ENCODE measurements at regions not wholly inside any gene's neighbourhood (a gene's known extent, or its start where the extent isn't known, plus 50 kb on each side); places are given as distances from the start of the nearest gene placed in this dataset.

DNA sequence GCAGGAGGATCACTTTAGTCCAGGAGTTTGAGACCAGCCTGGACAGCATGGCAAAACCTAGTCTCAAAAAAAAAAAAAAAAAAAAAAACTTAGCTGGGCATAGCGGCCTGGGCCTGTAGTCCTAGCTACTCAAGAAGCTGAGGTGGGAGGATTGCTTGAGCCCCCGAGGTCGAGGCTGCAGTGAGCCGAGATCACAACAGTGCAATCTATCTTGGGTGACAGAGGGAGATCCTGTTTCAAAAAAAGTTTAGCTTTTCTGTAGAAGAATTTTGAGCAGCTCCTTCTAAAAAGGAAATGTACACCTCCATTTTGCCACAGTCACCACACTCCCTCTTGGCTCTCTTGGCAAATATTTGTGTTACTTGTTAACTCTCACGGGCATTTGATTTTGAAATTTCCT lies 505.8 kb downstream of the DOK5 start:
- intact Hi-C loops (cut with micrococcal nuclease; ENCODE audit: unreplicated experiment) (loop anchor here (5.0 to 10.0 kb wide), 2 partner anchors 286 to 316 kb away; no protein-coding TSS in a partner anchor), in situ Hi-C loops (cut with MboI) (no loop called here)
- H3K4me1 ChIP-seq (ENCODE audit: control insufficient read depth, insufficient read depth, low read length) = no peaks in the 10 kb centered on the region
- no peaks in the 10 kb centered on the region for H4K20me1 ChIP-seq (ENCODE audit: control insufficient read depth, insufficient read depth)
- WGBS (ENCODE audit: insufficient coverage, insufficient replicate concordance, low lambda C conversion rate, missing lambda C conversion rate) = 2% methylated on average over 5 of the region's 5 CpGs
- TF ChIP-seq ASH2L (IDR thresholded peaks at IDR 0.05; ENCODE audit: borderline replicate concordance, low read depth) (no peak), CBX3 (IDR thresholded peaks at IDR 0.05; ENCODE audit: borderline replicate concordance, low read depth) (no peak), DPF2 (IDR thresholded peaks at IDR 0.05) (no peak), NFYA (IDR thresholded peaks at IDR 0.05; ENCODE audit: borderline replicate concordance, low read depth, low read length) (no peak), EP300 (IDR thresholded peaks at IDR 0.05; ENCODE audit: borderline replicate concordance in 1 of 2, control insufficient read depth in 1 of 2, low read depth in 2 of 2, low read length in 2 of 2) (no peak)
- TF ChIP-seq, protein P1, sequence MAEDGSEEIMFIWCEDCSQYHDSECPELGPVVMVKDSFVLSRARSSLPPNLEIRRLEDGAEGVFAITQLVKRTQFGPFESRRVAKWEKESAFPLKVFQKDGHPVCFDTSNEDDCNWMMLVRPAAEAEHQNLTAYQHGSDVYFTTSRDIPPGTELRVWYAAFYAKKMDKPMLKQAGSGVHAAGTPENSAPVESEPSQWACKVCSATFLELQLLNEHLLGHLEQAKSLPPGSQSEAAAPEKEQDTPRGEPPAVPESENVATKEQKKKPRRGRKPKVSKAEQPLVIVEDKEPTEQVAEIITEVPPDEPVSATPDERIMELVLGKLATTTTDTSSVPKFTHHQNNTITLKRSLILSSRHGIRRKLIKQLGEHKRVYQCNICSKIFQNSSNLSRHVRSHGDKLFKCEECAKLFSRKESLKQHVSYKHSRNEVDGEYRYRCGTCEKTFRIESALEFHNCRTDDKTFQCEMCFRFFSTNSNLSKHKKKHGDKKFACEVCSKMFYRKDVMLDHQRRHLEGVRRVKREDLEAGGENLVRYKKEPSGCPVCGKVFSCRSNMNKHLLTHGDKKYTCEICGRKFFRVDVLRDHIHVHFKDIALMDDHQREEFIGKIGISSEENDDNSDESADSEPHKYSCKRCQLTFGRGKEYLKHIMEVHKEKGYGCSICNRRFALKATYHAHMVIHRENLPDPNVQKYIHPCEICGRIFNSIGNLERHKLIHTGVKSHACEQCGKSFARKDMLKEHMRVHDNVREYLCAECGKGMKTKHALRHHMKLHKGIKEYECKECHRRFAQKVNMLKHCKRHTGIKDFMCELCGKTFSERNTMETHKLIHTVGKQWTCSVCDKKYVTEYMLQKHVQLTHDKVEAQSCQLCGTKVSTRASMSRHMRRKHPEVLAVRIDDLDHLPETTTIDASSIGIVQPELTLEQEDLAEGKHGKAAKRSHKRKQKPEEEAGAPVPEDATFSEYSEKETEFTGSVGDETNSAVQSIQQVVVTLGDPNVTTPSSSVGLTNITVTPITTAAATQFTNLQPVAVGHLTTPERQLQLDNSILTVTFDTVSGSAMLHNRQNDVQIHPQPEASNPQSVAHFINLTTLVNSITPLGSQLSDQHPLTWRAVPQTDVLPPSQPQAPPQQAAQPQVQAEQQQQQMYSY (CRISPR knock-in tag; IDR thresholded peaks at IDR 0.05) = no peak
- no peaks in the 10 kb centered on the region for H3K79me2 ChIP-seq (ENCODE audit: control insufficient read depth, insufficient read depth, low read length)
- FAIRE-seq = no peak
- ChIA-PET CTCF (interaction anchor here (0.6 to 2.1 kb wide), 39 partner anchors 8 to 1299 kb away, joined by 3 to 12 read pairs (median 4); no protein-coding TSS in a partner anchor), RAD21 (ENCODE audit: unreplicated experiment) (interaction anchor here (0.6 to 1.7 kb wide), 21 partner anchors 8 to 1985 kb away, joined by 3 to 10 read pairs (median 4); no protein-coding TSS in a partner anchor), SMC1A (ENCODE audit: uncharacterized antibody, unreplicated experiment) (interaction anchor here (0.6 to 1.7 kb wide), 21 partner anchors 9 to 1152 kb away, joined by 3 to 15 read pairs (median 3); no protein-coding TSS in a partner anchor), POLR2A (interaction anchor here (0.6 to 0.8 kb wide), 3 partner anchors 27 to 1060 kb away, joined by 3 to 4 read pairs (median 4); no protein-coding TSS in a partner anchor)
- no peak overlapping the region for H2AFZ ChIP-seq (ENCODE audit: control insufficient read depth, low read depth, low read length)
- no peaks in the 10 kb centered on the region for H3K36me3 ChIP-seq (ENCODE audit: control insufficient read depth in 2 of 2, insufficient read depth in 2 of 2, low read length in 1 of 2)
- no TSS peak for BruUV-seq (replicated peaks)
- H3K9ac ChIP-seq (ENCODE audit: control insufficient read depth, insufficient read depth, low read length) = no peak overlapping the region
- no peak overlapping the region for H3K4me2 ChIP-seq (ENCODE audit: control insufficient read depth, insufficient read depth)
- H3K27ac ChIP-seq (ENCODE audit: control insufficient read depth, insufficient read depth) = no peak overlapping the region
- H3K9me3 ChIP-seq (replicated peaks; ENCODE audit: control insufficient read depth, insufficient read depth, low read length) = no peaks in the 10 kb centered on the region; the same call in 2 of the 3 replicates
- DNase-seq (ENCODE audit: low read depth, low spot score) = no peak
- ATAC-seq = no peak
- H3K4me3 ChIP-seq = no peak overlapping the region
- no peaks in the 10 kb centered on the region for H3K27me3 ChIP-seq (replicated peaks in 1 of 2; ENCODE audit: control insufficient read depth in 2 of 2, insufficient read depth in 2 of 2, low read length in 1 of 2)

All from GM12878 (cell line).